Heart left ventricle (tissue), 13 donors: ENCODE measurements at regions not wholly inside any gene's neighbourhood (a gene's known extent, or its start where the extent isn't known, plus 50 kb on each side); places are given as distances from the start of the nearest gene placed in this dataset.

Experiments
- POLR2A ChIP-seq, 2 donors: fragments of 450-650 bp; IDR thresholded peaks; one replicate each; pipeline ENCODE4 v1.6.1; 2017; ENCODE audit warnings: antibody characterized with exemption in 2 of 2, mild to moderate bottlenecking in 2 of 2, moderate library complexity in 2 of 2
- TF ChIP-seq, protein P1 (sequence below), 12 donors: fragments of 200-600 bp; sonication (generic) in 4 of 12; IDR thresholded peaks; one replicate each; pipeline versions ENCODE4 v1.5.0 to v1.8.0; 2018 to 2022; ENCODE audit warnings: antibody characterized with exemption in 12 of 12, mild to moderate bottlenecking in 5 of 12
- donor health status: ischemic (EF 13 %, LVEDD 7.1; RV severe dilation, severe dysfunction).
- donor health status: DM: no; HTN: yes; CAD: no.
- donor health status: DM: no; HTN: no; CAD: no.
- donor health status: ischemic (EF 25% LVEDD 6.9; RV normal size, moderate dysfunction).
- donor health status: ischemic (EF 25% LVEDD 5.7; RV mildly dilated, moderate dysfunction).
- donor health status: ischemic (EF 35%, LVEDD 5.7; RV mildly dilated, moderate dysfunction).
- donor health status: nonischemic (EF 11% LVEDD 7.7; RV severe dilation, severe dysfunction).
- donor health status: DM: yes; HTN: yes; CAD: no.
- donor health status: PGD.
- donor health status: ischemic (EF 29% LVEDD 5.4; RV normal size, mild dysfunction).
- donor health status: nonischemic (EF 23%, LVEDD 6.1; RV moderate dilation, normal function).

DNA sequence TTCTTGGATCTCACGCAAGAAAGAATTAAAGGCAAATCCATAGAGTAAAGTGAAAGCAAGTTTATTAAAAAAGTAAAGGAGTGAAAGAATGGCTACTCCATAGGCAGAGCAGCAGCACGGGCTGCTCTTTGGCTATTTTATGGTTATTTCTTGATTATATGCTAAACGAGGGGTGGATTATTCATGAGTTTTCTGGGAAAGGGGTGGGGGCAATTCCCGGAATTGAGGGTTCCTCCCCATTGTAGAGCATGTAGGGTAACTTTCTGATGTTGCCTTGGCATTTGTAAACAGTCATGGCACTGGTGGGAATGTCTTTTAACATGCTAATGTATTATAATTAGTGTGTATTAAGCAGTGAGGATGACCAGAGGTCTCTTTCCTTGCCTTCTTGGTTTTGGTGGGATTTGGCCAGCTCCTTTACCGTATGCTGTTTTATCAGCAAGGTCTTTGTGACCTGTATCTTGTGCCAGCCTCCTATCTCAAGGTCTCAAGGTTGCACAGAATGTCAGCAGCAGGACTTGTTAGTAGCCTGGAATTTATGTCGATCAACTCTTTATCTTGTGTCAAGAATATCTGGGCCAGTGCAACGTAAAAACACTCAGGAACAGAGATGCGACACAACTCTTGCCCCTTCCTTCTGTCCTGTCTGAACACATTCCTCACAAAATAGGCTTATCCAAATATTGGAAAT, 931.4 kb downstream of the QKI start:
- TF ChIP-seq, protein P1, sequence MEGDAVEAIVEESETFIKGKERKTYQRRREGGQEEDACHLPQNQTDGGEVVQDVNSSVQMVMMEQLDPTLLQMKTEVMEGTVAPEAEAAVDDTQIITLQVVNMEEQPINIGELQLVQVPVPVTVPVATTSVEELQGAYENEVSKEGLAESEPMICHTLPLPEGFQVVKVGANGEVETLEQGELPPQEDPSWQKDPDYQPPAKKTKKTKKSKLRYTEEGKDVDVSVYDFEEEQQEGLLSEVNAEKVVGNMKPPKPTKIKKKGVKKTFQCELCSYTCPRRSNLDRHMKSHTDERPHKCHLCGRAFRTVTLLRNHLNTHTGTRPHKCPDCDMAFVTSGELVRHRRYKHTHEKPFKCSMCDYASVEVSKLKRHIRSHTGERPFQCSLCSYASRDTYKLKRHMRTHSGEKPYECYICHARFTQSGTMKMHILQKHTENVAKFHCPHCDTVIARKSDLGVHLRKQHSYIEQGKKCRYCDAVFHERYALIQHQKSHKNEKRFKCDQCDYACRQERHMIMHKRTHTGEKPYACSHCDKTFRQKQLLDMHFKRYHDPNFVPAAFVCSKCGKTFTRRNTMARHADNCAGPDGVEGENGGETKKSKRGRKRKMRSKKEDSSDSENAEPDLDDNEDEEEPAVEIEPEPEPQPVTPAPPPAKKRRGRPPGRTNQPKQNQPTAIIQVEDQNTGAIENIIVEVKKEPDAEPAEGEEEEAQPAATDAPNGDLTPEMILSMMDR (IDR thresholded peaks at IDR 0.05): no peak
- TF ChIP-seq POLR2A (IDR thresholded peaks at IDR 0.05): no peak
